ENCODE measurements at regions not wholly inside any gene's neighbourhood (a gene's known extent, or its start where the extent isn't known, plus 50 kb on each side); places are given as distances from the start of the nearest gene placed in this dataset.
A peak's percentile ranks its signal among the peaks of the same experiment; 100 is the strongest.

DNA sequence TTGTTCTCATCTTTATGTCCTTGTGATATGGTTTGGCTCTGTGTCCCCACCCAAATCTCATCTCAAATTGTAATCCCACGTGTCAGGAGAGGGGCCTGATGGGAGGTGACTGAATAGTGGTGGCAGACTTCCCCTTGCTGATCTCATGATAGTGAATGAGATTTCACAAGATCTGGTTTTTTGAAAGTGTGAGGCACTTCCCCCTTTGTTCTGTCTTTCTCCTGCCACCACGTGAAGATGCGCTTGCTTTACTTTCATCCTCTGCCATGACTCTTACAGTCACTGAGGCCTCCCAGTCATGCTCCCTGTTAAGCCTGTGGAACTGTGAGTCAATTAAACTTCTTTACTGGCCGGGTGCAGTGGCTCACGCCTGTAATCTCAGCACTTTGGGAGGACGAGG is 161.0 kb downstream of the HERPUD2 start:
- DNase-seq = no peak

DNA sequence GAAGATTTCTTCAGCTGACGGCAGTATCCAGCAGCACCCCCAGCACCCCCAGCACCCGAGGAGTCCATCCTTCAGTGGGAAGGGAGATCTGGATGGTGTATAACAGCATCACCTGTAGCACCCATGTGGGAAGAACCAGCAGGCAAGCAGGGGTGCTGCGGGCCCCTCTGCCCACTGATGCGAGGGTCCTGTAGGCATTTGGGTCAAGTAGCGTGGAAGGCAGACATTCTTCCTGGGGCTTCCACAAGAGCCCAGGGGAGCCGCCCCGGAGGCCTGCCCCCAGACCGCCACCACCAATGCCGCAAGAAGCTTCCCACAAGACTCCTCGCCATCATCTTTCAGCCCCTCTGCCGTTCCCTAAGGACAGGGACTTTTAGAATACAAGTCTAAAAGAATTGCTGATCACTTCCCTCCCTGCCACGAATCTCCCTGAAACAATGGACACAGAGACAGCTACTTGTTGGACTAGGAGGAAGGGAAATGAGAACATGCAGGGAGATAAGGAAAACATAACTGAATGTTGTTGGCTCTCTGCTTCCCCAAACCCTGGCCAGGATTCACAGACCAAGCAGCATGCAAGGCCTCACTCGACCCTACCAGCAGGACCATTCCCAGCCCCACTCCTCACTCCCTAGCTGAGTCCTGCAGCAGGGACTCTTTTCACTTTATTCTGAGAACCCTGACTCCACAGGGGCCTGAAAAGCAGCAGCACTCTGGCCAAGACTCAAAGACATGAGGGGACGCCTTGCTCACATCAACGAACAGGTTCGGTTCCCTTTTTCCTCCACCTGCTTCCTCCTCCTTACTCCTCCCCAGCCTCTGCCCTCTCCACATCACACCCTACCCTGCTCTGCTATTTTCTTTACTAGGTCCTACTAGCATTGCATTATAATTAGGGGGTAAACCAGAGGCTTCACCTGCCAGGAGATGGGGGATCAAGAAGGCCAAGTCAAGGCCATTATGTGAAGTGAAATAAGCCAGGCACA is 164.5 kb downstream of the HERPUD2 start:
- DNase-seq = no peak

DNA sequence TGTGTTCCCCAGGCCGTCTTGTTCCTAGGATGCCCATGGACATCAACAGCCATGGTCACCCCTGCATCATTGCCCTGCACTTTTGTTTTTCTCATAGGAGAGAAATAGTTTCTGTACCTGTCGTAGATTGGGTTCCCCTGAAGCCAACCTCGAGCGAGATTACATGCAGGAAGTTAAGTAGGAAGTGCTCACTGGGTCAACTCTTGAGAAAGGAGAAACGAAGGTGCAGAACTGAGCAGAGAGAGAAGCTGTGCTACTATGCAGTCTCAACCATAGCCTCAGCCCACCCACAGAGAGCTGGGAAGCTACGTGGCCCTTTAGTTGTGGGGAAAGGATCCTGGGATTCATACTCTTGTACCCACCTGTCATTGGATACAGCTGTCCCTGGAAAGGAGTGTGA is 165.2 kb downstream of the HERPUD2 start:
- no peak for DNase-seq

DNA sequence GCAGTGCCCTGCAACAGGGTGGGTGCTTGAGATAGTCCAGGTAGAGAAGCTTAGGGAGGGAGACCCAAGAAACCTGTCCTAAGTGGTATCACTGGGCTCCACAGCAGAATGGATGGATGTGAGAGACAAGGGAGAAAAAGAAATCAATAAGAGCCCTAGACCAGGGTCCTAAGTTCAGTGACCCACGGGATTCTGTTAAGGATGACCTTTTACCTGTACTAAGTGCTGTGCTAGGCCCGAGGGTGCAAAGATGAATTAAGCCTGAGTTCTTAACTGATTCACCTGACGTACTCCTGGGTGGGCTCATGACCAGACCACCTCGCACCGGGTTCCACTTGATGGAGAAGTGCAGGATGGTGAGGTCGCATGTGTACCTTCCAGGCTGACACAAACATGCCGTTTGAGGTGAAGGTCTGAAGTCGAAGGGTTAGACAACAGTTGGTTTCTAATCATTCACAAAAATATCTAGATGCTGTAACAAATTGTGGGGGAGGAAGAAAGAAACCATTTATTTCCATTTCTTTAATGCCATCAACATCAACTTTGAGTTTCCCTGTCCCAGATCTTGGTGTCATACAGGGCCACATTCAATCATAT is 166.5 kb downstream of the HERPUD2 start:
- DNase-seq = no peak

DNA sequence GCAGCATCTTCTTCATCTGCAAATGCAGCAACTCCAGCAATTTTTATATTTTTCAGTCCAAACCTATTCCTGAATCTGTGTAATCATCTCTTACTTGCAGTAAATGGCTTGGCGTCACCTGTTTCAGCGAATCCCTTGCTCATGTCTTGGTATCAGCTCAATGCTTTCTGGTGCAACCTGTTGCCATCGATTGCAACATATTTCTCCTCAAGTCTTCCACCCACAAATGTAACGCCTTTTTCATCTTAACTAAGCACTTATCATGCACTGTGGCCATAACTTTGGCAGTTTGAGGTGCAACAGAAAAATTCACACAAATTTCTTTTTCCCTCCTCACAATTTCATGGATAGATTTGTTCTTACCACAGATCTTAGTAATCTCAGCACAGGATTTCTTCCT is 168.3 kb downstream of the HERPUD2 start:
- no peak for DNase-seq

DNA sequence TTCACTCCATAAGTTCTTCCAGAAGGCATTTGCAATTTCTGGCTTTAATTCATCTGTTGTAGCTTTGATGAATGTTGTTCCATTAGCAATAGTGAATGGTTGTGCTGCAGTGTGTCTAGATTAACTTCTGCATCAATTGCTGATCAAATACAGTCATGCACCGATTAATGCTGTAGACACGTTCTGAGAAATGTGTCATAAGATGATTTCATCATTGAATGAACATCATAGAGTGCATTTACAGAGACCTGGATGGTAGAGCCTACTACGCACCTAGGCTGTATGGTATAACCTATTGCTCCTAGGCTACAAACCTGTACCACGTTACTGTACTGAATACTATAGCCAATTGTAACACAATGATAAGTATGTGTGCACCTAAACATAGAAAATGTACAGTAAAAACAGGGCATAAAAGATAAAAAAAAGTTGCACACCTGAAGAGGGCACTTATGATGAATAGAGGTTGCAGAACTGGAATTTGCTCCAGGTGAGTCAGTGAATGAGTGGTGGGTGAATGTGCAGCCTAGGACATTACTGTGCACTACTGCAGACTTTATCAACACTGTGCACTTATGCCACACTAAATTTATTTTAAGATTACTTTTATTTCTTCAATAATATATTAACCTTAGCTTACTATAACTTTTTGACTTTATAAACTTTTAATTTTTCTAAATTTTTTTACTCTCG is 170.7 kb downstream of the HERPUD2 start:
- DNase-seq = no peak

DNA sequence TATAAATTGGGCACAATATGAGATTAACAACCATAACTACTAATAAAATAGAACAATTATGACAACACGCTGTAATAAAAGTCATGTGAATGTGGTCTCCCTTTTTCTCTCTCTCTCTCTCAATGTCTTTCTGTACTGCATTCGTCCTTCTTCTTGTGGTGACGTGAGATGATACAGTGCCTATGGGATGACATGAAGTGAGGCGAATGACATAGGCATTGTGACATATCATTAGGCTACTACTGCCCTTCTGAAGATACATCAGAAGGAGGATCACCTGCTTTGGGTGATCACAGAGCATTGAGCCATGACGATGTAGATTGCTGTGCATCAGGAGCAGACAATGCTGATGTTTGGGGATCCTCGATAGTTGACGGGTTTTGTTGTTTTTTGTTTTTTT is 171.6 kb downstream of the HERPUD2 start:
- DNase-seq = no peak

DNA sequence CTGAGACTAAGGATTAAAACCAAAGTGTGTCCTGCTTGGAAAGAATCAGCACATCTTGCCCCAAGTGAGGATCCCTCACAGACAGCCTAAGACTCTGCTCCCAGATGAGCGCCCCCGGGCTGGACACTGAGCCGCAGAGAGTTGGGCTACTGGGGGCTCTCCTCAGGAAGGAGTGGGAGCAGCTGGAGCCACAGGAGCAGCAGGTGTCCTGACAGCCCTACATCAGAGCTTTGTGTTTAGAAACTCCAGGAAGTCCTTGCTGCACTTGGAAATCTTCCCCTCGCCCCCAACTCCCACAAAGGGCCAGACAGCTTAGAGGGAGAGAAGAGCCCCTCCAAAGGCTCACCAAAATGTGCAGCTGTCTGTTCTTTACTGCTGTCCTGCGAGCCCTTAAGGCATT is 172.2 kb downstream of the HERPUD2 start:
- DNase-seq = no peak

DNA sequence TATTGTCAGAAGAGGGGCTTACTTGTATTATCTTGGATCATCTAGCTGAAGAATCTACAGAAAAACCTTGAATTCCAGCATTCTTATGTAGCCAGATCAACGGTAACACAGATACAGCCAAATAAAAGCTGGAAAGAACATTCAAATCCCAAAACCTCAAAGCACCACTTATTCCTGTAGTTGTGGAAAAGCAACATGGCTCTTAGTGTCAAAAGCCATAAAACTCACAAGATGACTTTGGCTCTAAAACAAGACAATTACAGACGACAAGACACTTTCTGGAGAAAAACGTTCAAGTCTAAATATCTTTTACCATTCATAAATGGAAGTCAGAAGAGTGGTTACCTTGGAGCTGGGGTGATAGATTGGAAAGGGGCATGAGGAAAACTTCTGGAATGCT is 173.0 kb downstream of the HERPUD2 start:
- DNase-seq = no peak

DNA sequence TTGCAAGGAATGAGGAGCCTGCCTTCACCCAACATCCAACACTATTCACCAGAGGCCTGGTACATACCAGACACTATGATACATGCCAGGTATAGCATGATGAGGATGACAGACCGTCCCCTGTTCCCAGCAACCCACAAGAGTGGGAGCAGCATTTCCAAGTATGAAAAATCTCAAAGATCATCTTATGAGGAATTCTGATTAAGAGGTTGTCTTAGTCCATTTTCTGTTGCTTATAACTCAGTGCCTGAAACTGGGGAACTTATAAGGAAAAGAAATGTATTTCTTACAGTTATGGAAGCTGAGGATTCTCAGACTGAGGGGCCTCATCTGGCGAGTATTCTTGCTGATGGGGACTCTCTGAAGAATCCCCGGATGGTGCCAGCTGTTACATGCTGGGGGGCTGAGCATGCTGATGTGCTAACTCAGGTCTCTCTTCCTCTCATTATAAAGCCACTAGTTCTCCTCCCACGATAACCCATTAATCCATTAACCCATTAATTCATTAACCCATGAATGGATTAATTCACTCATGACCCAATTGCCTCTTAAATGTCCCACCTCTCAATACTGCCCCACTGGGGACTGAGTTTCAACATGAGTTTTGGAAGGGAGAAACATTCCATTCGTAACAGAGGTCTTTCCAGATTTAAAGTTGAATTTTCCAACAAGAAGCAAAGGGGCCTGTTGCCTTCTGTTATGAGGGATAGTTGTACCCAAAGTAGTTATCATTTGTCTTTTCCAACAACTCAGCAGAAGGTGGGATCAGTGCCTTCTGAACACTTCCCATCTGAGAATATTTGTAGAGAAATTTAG is 173.9 kb downstream of the HERPUD2 start:
- DNase-seq = no peak

DNA sequence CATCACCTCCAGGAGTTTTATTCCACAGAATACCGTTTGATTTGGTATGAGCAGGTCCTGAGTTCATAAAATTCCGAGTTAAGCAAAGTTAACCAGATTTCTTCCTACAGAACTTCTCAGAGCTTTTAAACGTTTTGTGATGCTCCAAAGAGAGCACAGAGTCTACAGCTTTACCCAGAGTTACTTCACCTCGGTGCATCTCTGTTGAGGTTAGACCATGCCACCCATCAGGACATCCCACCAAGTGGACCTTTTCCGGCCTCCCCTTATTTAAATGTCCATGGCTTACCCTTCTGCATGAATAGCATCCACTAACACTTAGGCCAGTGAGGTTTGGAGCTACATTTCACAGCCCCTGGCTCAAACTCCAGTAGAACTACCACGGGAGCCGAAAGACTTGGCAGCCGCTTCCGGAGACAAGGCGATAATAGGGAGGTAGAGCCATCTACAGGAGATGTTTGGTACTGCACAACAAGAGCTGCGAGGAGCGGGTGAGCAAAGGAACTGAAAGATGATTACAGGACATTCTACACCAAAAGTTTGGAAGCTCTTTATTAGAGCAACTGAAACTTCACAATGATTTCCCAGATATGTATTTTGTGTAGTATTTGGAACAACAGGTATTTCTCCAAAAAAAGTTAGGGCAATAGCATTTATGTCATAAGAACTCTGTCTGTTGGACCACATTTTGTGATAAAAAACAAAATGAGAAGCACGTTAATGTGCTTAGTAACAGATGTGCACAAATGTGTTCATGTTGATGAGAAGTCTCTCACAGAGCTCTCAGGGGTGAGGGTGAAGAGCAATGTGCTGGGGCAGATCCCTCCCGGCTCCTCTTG is 174.7 kb downstream of the HERPUD2 start:
- DNase-seq = peak; percentile 10 to 19

DNA sequence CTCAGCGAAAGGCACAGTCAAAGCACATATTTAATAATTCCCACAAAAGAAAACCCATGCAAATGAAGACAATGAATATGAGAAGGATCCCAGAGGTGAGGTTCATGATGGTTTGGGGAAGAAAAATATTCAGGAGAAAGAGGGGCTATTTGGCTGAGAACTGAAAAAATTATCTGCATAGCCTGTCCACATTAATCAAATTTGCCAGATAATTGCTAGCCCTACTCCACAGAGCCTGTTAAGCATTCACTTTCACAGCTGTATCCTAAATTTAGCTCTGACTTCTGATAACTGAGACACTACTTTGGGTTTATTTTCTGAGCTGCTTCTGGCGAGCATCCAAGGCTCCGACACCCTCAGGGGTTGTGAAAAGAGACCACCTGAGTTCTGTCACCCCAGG is 176.2 kb downstream of the HERPUD2 start:
- no peak for DNase-seq

DNA sequence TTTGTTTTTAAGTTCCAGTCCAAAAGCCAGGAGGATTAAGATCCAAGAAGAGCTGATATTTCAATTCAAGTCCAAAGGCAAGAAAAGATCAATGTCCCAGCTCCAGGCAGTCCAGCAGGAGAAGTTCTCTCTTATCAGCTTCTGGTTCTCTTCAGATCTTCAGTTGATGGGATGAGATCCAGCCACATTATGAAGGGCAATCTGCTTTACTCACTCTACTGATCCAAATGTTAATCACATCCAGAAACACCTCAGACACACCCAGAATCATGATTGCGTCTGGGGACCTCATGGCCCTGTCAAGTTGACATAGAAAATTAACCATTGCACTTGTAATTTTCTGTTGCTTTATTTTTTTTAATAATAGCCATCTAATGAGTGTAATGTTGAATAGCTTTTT is 178.4 kb downstream of the HERPUD2 start:
- DNase-seq = no peak

DNA sequence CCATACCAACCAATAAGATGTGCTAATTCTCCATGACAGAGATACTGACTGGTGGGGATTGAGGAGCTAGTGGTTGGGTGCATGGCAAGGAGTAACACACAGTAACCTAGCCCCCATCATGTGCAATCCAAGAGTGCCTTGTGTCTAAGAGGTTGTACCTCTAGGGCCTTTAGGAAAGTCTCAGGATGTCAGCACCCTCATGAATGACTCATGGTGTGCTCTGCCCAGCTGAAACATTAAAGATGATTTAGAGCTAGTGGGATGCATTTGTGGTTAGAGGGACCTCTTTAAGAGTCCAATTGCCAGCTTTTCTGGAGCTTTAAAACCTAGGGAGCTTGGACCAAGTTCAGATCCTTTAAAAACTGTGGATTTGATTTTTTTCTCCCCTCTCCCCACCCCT is 181.1 kb downstream of the HERPUD2 start:
- DNase-seq = no peak

DNA sequence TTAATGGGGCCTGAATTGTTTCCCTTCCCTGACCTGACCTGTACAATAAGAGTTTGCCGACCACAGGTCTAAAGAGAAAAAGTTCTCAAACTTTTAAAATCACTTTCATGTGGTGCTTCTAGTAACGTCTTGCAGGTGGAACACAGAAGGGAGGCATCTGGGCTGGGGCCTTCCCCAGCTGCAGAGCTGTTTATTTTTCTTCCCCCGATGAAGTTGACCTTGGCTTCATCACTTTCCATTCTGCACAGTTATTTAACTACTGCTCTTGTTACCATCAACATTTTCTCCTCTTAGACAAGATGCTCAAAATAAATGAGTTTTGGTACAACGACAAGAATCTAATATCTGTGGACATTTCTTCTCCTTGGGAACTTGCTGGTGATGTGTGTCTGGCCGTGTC is 181.7 kb downstream of the HERPUD2 start:
- DNase-seq = no peak

DNA sequence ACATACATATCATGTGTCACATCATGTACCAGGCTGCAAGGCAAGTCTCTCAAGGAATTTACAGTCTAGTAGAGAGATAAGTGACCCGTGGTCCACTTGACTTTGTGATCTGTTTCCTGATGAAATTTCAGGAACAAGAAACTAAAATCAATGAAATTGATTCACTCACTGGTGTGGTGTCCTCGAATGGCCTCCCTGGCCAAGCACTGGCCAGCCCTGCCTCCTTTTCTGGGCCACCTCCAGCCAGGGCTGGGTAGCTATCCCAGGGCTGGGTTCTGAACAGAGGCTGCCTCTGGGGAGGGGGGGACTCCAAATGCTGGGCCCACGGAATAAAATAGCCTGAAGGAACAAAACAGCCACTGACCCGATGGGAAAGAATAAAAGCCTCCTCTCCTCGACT is 182.2 kb downstream of the HERPUD2 start:
- DNase-seq = no peak

DNA sequence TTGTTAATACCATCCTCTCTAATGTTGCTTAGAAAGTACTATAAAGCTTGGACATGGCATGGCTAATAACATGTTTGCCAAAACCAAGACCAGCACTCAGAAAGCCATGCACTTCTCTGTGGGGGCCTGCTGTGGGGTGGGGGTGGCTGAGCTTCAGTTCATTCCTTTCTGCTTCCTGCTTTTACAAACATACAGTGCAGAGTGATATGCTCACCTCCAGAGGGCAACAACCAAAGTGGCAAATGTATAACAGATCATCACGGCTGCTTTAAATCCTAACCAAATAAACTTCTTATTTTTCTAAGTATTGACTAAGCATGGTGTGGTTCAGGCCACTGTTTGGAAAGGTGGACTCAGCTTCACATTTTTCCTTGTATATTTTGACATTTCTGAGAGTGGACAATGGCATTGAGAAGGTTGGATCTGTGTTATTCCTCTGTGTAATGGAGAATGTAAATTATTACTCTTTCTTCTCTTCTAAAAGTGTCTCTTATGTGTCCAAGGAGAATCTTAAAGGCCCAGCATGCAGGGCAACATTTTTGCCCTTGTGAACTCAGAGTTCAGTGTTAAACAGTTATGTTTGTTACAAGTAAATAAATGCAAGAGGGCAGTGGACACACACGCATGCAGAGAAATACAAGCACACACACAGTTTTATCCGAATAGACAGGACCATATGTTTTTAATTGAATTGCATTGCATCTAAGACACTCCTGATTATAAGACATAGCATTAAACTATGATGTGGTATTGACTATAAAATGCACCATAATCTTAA is 186.1 kb downstream of the HERPUD2 start:
- DNase-seq = no peak

DNA sequence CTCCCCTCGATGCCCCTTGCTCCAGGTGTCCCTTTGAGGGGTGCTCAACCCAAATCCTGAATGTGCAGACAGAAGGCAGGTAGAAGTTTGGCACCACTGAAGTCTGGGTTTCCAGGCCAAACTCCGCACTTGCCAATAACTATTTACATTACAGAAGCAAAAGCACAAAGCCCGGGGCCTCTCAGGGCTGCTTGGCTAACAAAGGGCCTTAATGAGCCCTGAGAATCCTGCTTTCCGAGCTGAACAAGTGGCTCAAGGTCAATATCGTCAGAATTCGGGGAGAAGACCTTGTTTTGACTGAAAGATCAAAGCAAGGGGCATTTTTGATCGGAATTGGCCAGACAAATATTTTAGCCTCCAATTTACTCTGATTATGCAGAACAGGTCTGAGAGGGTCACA is 189.9 kb downstream of the HERPUD2 start:
- no peak for DNase-seq

DNA sequence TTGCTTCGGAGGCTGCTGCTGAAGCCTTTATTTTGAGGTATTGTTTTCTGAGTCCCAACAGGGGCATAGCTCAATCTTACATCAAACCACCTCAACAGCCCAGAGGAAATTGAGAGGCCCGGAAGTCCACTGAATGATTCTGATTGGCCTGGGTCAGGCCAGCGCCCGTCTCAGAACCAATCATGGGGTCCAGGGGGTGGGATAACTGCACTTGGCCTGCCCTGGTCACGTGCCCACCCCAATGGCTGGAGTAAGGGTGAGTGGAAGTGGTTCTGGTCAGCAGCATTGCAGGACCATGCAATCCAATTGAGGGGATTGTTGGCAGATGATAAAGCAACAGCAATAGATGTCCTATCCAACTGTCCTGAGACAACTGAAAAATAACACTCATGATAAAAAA is 190.6 kb downstream of the HERPUD2 start:
- DNase-seq = no peak

DNA sequence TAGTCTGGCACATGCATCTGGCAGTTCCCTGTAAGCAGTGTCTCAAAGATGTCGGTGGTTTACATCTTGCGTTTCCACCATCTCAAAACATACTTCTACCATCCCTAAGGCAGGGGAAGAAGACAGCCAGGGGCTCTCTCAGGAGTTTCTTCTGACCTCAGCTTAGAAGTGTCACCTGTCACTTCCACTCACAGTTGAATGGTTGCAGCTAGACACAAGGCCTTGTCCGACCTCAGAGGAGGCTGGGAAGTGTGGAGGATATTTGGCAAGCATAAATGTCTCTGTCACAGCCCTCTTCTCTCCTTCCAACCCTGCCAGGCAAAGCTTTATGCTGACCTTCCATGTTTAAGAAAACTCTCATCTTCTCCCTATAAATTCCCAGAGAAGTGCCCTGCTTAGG is 193.3 kb downstream of the HERPUD2 start:
- DNase-seq = no peak

DNA sequence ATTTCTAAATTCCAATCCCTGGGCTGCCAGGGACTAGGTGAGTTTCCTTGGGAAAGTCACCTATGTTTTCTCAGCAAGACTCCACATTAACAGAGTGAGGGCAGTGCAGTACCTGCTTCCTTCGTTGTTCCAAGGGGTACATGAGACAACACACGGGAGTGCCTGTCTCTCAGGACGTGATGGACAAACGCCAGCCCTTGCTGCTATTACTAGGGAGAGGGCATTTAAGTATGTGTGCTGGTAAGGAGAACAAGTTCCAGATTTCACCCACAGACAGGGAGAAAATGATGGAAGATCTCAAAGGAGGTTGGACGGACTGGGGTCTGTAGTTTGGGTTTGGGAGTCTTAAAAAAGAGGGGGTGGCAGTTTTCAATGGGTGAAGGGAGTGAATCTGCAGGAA is 195.7 kb downstream of the HERPUD2 start:
- DNase-seq = no peak
